ENCODE measurements at regions not wholly inside any gene's neighbourhood (a gene's known extent, or its start where the extent isn't known, plus 50 kb on each side); places are given as distances from the start of the nearest gene placed in this dataset.
"Not testable (repeated sequence)": the region's sequence is repeated elsewhere in the genome, so short reads cannot be mapped to it uniquely, and the experiment has no call there.

DNA sequence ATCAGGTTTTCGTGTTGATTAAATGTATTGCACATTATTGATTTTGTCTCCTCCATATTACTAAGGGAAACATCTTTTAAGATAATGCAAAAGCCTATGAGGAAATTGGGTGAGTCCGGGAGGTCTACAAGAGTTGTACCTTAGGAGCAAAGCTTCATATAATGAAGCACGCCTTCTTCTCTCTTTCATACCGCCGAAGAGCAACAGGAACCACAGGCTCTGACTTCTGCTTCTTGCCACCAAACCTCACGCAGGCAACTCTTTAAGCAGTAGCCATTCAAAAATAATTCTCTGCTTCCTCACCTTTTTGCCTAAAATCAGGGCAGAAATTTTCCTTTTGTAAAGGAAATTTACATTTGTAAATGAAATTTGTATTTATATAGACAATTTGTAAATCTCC lies 139.6 kb downstream of the SPRY1 start:
- POLR2A ChIA-PET, result no interaction called here
- TF ChIP-seq, protein P1, sequence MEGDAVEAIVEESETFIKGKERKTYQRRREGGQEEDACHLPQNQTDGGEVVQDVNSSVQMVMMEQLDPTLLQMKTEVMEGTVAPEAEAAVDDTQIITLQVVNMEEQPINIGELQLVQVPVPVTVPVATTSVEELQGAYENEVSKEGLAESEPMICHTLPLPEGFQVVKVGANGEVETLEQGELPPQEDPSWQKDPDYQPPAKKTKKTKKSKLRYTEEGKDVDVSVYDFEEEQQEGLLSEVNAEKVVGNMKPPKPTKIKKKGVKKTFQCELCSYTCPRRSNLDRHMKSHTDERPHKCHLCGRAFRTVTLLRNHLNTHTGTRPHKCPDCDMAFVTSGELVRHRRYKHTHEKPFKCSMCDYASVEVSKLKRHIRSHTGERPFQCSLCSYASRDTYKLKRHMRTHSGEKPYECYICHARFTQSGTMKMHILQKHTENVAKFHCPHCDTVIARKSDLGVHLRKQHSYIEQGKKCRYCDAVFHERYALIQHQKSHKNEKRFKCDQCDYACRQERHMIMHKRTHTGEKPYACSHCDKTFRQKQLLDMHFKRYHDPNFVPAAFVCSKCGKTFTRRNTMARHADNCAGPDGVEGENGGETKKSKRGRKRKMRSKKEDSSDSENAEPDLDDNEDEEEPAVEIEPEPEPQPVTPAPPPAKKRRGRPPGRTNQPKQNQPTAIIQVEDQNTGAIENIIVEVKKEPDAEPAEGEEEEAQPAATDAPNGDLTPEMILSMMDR (IDR thresholded peaks at IDR 0.05; ENCODE audit: control extremely low read depth, extremely low read depth, low read depth, missing control alignments), result no peak
- DNase-seq (ENCODE audit: extremely low spot score), result no peak
- CTCF ChIA-PET, result no interaction called here

DNA sequence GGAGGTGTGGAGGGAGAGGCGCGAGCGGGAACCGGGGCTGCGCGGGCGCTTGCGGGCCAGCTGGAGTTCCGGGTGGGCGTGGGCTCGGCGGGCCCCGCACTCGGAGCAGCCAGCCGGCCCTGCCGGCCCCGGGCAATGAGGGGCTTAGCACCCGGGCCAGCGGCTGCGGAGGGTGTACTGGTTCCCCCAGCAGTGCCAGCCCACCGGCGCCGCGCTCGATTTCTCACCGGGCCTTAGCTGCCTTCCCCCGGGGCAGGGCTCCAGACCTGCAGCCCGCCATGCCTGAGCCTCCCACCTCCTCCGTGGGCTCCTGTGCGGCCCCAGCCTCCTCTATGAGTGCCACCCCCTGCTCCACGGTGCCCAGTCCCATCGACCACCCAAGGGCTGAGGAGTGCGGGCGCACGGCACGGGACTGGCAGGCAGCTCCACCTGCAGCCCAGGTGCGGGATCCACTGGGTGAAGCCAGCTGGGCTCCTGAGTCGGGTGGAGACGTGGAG lies 141.4 kb downstream of the SPRY1 start:
- DNase-seq (ENCODE audit: extremely low spot score); POLR2A ChIA-PET: not testable (repeated sequence)
- CTCF ChIA-PET, result interaction anchor here (1.5 kb wide), 1 partner anchor 8 kb away, joined by 5 read pairs; no protein-coding TSS in a partner anchor

DNA sequence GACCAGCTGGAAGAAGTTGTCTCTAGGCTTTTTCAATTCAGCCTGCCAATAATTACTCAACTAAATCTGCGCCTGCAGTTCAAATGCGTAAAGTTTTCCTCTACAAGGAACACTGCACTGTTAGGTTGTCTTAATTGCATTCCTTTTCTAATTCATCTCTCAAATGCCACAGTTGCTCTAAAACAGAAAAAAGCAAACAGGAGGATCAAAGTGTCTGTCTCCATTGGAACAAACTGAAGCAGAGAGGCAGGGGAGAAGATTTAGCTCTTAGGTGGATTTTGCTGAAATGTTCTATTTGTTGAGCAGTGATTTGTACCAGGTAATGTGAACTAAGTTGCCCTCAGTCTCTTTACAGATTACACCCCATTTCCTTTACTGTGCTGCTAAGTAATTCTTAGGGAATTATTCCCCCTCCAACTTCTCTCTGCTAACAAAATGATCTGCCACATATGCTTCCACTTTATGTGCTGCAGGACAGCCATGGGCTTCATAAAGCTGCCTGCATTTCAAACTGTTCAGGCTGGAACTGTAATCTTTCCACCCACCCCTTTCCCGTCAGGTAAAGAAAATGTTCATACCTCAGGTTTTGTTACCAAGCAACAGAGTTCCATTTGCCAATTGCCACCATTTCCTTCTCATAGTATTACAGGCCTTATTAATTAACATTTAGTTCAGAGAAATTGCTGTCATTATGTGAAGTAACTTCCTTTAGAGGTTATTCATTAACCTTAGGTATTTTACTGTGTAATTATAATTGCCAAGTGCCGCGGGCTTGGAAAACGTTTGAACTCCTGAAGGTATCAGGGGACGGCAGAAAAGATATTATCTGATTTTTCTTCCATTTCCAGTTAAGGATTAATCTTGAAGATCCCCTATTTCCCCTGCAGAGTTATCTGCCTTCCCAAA lies 149.3 kb downstream of the SPRY1 start:
- TF ChIP-seq, protein P1 (IDR thresholded peaks at IDR 0.05; ENCODE audit: control extremely low read depth, extremely low read depth, low read depth, missing control alignments), result no peak
- ChIA-PET CTCF (interaction anchor here (1.2 kb wide), 1 partner anchor 19 kb away, joined by 5 read pairs; no protein-coding TSS in a partner anchor), POLR2A (no interaction called here)
- DNase-seq (ENCODE audit: extremely low spot score), result no peak

DNA sequence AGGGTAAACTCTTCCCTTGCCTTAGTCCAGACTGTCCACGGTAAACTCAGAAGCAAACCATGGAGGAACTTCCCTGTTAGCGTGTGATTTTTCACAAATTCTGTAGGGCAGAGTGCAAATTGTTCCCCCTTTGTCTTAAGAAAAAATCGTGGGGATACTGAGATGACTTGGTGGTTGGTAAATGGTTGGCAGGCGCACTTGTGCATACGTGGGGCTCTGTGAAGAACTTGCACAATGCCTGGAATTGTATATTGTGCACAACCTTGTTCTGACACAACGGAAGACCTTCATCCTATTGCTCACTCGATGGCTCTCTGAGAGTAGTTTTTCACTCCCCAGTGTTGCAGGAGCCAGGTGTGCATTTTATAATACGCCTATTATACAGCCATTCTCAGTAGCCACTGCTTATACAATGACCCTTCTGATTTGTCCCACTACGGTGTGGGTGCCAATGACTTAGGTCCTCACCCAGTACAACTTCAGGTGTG lies 150.0 kb downstream of the SPRY1 start:
- TF ChIP-seq, protein P1 (IDR thresholded peaks at IDR 0.05; ENCODE audit: control extremely low read depth, extremely low read depth, low read depth, missing control alignments), result no peak
- no peak for DNase-seq (ENCODE audit: extremely low spot score)
- ChIA-PET POLR2A (no interaction called here), CTCF (no interaction called here)

DNA sequence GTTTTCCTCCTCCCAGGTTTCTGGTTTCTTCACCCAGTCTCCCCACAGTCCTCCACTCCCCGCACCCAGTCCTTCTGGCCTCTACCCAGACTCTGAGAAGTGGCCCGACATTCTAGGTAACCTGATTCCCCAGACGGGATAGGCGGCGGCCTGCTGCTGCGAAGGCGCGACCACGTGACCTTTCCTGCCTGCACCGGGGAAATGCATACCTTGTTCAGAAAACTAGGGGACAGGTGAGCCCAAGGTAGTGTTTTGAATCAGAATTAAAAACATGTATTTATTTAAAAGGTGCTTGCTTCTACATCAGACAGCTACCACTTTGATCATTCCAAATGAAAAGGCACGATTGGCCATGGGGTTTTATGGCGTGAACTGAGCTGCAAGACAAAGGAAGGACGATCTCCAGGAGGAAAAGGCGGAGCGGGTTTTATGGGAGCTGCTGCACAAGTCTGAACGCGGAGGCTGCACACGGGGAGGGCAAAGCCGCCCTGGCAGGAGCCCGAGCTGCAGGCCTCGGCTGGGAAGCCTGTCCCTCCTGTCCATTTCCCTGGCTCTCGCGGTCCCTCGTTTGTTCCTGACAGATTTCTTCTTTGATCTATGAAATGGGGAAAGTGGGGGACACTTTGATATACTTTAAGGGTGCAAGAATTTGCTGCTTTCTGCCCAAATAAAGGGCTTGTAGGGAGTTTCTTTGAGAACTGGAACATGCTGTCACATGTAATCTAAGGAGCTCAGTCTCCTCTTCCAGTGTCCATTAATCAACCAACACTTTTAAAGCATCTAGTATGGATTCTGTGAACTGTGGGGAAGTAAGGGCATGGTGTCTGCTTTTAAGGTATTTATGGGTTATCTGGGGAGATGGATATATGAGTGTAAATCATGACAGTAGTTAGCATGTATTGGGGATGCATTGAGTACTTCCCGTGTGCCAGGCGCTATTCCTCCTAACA lies 150.9 kb downstream of the SPRY1 start:
- CTCF ChIA-PET, result no interaction called here
- no peak for DNase-seq (ENCODE audit: extremely low spot score)
- TF ChIP-seq, protein P1 (IDR thresholded peaks at IDR 0.05; ENCODE audit: control extremely low read depth, extremely low read depth, low read depth, missing control alignments), result no peak
- POLR2A ChIA-PET, result no interaction called here

DNA sequence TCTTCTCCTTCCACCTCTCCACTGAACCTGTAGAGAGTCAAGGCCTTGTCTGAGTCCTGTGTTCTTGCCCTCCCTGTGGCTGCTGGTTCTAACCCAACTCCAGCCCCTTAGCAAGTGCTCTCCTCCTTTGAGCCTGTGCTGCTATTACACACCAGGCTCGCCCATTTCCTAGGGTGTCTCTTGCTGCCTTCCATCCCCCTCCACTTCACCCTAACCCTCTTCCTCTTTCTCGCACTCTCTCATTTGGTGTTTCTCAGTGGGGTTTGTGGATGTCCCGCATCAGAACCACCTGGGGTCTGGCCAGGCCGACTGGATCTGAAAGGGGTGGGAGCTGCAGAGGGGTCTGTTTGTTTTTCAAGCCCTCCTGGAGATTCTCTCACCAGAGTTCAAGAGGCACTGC lies 156.7 kb downstream of the SPRY1 start:
- DNase-seq (ENCODE audit: extremely low spot score), result no peak
- TF ChIP-seq, protein P1 (IDR thresholded peaks at IDR 0.05; ENCODE audit: control extremely low read depth, extremely low read depth, low read depth, missing control alignments), result no peak
- POLR2A ChIA-PET, result no interaction called here
- CTCF ChIA-PET, result interaction anchor here (0.8 kb wide), 1 partner anchor 13 kb away, joined by 3 read pairs; no protein-coding TSS in a partner anchor
